ENCODE measurements at regions not wholly inside any gene's neighbourhood (a gene's known extent, or its start where the extent isn't known, plus 50 kb on each side); places are given as distances from the start of the nearest gene placed in this dataset.

- no peaks in the 10 kb centered on the region; the same call in 1 of the 2 replicates for H3K9me3 Mint-ChIP-seq
- ChIA-PET CTCF (interaction anchor here (0.7 kb wide), 1 partner anchor 8 kb away, joined by 3 read pairs; no protein-coding TSS in a partner anchor), POLR2A (no interaction called here)
- no peak overlapping the region for H3K27ac Mint-ChIP-seq
- no peak for DNase-seq (ENCODE audit: low spot score)
- H3K4me1 Mint-ChIP-seq, result 0 out of 2 replicates have a peak, but pooled peaks cover 3% of the 10 kb centered on the region
- H3K27me3 Mint-ChIP-seq (ENCODE audit: low read depth), result no peaks in the 10 kb centered on the region; the same call in 1 of the 2 replicates
- TF ChIP-seq FOXP4 (CRISPR knock-in tag; IDR thresholded peaks at IDR 0.05), result no peak
- TF ChIP-seq E2F5 (CRISPR knock-in tag; IDR thresholded peaks at IDR 0.05), result no peak
- no peak for TF ChIP-seq TP53 (CRISPR knock-in tag; IDR thresholded peaks at IDR 0.05)
- TF ChIP-seq, protein P1, sequence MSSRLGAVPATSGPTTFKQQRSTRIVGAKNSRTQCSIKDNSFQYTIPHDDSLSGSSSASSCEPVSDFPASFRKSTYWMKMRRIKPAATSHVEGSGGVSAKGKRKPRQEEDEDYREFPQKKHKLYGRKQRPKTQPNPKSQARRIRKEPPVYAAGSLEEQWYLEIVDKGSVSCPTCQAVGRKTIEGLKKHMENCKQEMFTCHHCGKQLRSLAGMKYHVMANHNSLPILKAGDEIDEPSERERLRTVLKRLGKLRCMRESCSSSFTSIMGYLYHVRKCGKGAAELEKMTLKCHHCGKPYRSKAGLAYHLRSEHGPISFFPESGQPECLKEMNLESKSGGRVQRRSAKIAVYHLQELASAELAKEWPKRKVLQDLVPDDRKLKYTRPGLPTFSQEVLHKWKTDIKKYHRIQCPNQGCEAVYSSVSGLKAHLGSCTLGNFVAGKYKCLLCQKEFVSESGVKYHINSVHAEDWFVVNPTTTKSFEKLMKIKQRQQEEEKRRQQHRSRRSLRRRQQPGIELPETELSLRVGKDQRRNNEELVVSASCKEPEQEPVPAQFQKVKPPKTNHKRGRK (CRISPR knock-in tag; IDR thresholded peaks at IDR 0.05; ENCODE audit: borderline replicate concordance), result no peak
- TF ChIP-seq ELF4 (CRISPR knock-in tag; IDR thresholded peaks at IDR 0.05; ENCODE audit: low read depth), result no peak
- TF ChIP-seq, protein P2, sequence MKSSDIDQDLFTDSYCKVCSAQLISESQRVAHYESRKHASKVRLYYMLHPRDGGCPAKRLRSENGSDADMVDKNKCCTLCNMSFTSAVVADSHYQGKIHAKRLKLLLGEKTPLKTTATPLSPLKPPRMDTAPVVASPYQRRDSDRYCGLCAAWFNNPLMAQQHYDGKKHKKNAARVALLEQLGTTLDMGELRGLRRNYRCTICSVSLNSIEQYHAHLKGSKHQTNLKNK (CRISPR knock-in tag; IDR thresholded peaks at IDR 0.05), result no peak
- TF ChIP-seq MLX (CRISPR knock-in tag; IDR thresholded peaks at IDR 0.05), result no peak
- TF ChIP-seq, protein P3, sequence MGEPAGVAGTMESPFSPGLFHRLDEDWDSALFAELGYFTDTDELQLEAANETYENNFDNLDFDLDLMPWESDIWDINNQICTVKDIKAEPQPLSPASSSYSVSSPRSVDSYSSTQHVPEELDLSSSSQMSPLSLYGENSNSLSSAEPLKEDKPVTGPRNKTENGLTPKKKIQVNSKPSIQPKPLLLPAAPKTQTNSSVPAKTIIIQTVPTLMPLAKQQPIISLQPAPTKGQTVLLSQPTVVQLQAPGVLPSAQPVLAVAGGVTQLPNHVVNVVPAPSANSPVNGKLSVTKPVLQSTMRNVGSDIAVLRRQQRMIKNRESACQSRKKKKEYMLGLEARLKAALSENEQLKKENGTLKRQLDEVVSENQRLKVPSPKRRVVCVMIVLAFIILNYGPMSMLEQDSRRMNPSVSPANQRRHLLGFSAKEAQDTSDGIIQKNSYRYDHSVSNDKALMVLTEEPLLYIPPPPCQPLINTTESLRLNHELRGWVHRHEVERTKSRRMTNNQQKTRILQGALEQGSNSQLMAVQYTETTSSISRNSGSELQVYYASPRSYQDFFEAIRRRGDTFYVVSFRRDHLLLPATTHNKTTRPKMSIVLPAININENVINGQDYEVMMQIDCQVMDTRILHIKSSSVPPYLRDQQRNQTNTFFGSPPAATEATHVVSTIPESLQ (CRISPR knock-in tag; IDR thresholded peaks at IDR 0.05), result no peak
- TF ChIP-seq, protein P4, sequence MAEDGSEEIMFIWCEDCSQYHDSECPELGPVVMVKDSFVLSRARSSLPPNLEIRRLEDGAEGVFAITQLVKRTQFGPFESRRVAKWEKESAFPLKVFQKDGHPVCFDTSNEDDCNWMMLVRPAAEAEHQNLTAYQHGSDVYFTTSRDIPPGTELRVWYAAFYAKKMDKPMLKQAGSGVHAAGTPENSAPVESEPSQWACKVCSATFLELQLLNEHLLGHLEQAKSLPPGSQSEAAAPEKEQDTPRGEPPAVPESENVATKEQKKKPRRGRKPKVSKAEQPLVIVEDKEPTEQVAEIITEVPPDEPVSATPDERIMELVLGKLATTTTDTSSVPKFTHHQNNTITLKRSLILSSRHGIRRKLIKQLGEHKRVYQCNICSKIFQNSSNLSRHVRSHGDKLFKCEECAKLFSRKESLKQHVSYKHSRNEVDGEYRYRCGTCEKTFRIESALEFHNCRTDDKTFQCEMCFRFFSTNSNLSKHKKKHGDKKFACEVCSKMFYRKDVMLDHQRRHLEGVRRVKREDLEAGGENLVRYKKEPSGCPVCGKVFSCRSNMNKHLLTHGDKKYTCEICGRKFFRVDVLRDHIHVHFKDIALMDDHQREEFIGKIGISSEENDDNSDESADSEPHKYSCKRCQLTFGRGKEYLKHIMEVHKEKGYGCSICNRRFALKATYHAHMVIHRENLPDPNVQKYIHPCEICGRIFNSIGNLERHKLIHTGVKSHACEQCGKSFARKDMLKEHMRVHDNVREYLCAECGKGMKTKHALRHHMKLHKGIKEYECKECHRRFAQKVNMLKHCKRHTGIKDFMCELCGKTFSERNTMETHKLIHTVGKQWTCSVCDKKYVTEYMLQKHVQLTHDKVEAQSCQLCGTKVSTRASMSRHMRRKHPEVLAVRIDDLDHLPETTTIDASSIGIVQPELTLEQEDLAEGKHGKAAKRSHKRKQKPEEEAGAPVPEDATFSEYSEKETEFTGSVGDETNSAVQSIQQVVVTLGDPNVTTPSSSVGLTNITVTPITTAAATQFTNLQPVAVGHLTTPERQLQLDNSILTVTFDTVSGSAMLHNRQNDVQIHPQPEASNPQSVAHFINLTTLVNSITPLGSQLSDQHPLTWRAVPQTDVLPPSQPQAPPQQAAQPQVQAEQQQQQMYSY (CRISPR knock-in tag; IDR thresholded peaks at IDR 0.05), result no peak
- TF ChIP-seq TCF7 (CRISPR knock-in tag; IDR thresholded peaks at IDR 0.05; ENCODE audit: low read depth), result no peak
- no peak for TF ChIP-seq CTCF (IDR thresholded peaks at IDR 0.05)
- no peak for TF ChIP-seq EMX1 (CRISPR knock-in tag; IDR thresholded peaks at IDR 0.05)
- no peak for TF ChIP-seq ZNF263 (CRISPR knock-in tag; IDR thresholded peaks at IDR 0.05; ENCODE audit: low read depth)
- no peak for TF ChIP-seq ZNF396 (CRISPR knock-in tag; IDR thresholded peaks at IDR 0.05; ENCODE audit: borderline replicate concordance)
- TF ChIP-seq ATF2 (CRISPR knock-in tag; IDR thresholded peaks at IDR 0.05; ENCODE audit: borderline replicate concordance, low read depth), result no peak
- TF ChIP-seq ZNF423 (CRISPR knock-in tag; IDR thresholded peaks at IDR 0.05), result no peak
- TF ChIP-seq OVOL2 (CRISPR knock-in tag; IDR thresholded peaks at IDR 0.05; ENCODE audit: borderline replicate concordance), result no peak
- ATAC-seq, result no peak
- no peaks in the 10 kb centered on the region for H3K36me3 Mint-ChIP-seq
- no peak overlapping the region for H3K4me3 Mint-ChIP-seq
Observed at GRCh38 chr20:12020846-12021245, 103.2 kb downstream of the BTBD3 start.

Data from WTC11 (cell line).